Jurkat, Clone E6-1 (cell line): ENCODE measurements at regions not wholly inside any gene's neighbourhood (a gene's known extent, or its start where the extent isn't known, plus 50 kb on each side); places are given as distances from the start of the nearest gene placed in this dataset.

Experiments
- DNase-seq: peaks from one replicate; pipeline ENCODE4 v3.0.0-alpha.2; 2011; ENCODE audit warnings: low read depth, low spot score
- H3K4me3 ChIP-seq: 2 replicates; pipeline ENCODE4 v1.5.1; 2011; ENCODE audit warnings: mild to moderate bottlenecking, low read length, control low read depth, moderate library complexity

DNA sequence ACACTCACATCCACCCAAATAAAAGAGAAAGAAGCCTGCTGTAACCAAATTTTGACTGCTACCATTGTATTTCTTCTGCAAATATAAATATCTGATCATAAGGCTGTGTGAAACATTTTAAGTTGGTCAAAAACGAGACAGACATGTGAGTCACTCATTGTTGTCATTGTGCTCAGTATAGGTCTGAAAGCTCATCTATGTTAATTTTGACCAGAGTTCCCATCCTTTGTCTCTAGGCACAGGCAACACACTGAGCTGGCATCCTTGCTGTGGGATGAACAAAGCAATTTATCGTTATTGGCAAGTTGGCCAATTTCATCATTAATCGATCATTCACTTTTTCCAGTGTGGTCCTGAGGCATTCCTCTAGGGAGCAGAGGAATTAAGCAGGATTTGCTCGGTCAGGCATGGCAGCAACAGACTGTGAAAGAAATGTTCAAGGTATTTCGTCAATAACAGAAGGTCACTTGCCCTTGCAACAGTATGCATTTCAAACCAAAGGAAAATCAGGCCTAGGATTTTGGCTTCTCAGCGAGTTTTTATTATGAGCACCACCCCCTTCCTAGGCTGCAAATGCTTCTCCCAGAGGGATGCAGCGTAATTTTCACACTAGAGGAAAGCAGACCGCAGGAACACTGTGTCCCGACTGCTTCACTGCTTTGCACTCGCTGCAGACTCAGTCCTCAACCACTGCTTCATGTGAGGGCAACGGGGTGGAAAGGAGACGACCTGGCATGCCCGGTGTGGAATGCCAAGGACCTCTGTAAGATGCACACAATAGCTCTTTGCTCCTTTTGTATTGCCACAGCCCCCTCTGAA lies 87.9 kb upstream of the SMYD2 start:
- no peak for DNase-seq
- H3K4me3 ChIP-seq = no peak overlapping the region

DNA sequence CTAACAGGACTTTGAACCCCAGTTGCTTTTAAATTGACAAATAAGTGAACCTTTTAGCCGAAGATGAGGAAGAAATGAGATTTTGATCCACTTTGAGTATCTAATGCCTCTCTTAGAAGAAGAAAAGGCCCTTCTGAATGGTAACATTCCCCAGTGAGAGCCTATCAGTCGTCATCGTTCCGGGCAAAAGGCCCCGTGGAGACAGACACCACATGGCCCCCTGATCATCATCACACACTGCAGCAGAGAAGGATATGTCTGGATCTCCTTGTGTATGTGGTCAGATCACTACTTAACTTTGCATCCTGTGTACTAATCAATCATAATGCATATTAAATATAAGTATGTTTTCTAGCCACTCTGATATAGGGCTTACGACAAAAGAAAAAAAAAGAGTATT lies 87.3 kb upstream of the SMYD2 start:
- no peak overlapping the region for H3K4me3 ChIP-seq
- DNase-seq = no peak

DNA sequence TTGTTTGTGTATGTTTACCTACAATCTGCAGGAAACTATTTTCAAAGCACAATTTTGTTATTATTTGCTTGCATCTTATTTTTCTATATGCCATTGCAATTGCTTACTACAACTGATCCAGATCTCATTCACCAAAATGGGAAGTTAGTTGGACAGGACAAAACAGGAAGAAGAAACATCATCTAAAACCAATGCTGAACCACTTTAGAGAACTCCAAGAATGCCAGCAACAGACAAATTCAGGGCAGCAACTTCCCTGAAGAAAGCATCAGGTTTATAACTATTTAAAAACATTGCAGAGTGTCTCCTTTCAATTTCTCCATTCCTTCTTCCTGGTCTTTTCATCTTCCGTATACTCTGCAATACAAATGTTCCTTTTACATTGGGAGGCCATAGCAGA lies 82.4 kb upstream of the SMYD2 start:
- DNase-seq = no peak
- no peak overlapping the region for H3K4me3 ChIP-seq

DNA sequence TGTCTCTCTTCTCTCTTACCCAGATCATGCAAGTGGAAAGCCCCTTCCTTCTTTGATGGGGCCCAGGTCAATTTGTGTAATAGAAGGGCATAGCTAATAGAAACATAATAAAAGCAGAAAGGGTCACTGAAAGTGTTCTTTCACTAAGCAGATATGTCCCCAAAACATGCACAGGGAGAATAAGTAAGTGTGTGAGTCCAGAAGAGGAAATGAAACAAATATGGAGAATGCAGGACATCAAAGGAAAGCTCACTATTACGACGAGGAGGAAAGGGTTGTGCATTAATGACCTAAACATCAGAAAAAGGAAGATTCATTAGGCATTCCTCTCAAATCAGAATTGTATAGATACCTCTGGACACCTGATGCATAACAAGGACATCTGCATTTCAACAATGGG lies 81.4 kb upstream of the SMYD2 start:
- no peak for DNase-seq
- no peak overlapping the region for H3K4me3 ChIP-seq

DNA sequence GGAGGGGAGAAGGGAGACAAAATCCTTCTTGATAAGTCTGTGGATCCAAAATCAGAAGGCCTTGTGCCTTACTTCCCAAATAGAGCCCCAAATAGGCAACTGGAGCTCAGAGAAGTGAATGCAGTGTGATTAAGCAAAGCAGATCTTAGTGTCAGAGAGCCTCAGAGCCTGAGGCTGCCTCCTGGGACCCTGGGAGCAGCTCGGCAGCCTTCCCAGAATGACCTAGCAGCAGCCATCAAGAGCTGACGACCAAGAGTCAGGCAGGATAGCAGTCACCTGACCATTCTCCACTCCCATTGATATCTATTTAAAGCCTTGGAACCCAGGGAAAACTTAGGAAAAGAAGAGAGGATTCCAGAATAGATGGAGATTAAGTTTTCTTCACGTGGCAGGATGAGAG lies 78.0 kb upstream of the SMYD2 start:
- DNase-seq = no peak

DNA sequence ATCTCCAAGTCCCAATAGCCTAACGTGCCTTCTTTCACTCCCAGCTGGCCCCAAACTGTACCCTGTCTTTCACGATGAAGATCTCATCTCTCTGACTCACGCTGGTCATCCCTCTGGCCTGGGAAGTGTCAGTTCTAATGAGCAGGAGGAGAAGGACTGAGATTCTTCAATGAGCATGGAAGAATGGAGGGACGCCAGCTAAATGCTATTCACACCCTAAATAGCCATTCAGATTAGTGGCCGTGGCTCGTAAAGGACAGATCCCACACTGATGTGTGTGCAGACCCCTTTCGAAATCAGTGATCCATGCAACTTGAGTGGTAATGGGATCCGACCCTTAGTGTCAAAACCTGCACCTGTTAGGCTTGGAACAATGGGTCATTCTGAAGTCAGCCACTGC lies 75.9 kb upstream of the SMYD2 start:
- no peak overlapping the region for H3K4me3 ChIP-seq
- DNase-seq = no peak

More for the DNA sequence above, 78.0 kb upstream of the SMYD2 start:
- H3K4me3 ChIP-seq = no peak overlapping the region

DNA sequence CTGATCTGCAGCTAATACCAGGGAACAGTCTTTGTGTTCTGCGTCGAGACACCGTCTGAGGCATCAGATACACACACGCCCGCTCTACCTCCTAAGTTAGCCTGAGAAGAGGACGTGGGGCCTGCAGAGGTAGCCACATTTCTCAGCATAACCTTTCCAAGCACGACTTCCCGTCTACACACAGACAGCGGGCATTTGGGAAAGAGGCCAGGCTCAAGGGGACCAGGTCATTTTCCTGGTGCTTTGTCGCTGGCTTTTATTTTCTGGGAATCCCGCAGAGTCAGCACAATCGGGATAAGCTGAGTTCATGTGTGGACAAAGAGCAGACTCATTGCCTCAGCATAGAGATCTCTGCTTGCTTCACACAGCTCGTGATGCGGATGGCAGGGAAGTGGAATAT lies 72.5 kb upstream of the SMYD2 start:
- H3K4me3 ChIP-seq = no peak overlapping the region
- no peak for DNase-seq

DNA sequence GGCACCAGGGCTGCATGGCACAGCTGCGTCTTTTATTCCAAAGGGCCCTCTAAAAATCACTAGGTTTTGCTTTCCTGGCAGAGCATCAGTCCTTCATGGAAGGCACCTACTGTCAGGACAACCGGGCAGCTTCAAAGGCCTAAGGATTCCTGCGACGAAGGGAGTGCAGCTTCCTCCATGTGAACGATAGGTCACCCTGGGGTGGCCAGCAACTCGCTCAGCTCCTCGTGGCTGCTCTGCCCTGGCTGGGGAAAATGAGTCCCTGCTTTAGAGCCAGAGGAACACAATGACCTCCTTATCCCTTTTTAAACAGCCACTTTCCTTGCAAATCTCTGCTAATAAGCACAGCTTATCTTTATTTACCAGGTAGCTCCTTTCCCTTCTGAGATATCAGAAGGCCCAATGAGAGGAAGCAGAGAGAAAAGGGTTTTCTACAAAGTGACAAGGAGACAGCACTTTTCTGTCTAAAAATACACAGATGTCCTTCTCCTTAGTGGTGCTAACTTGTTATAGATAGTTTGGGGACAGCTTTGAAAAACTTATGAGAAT lies 71.6 kb upstream of the SMYD2 start:
- no peak for DNase-seq
- H3K4me3 ChIP-seq = no peak overlapping the region

DNA sequence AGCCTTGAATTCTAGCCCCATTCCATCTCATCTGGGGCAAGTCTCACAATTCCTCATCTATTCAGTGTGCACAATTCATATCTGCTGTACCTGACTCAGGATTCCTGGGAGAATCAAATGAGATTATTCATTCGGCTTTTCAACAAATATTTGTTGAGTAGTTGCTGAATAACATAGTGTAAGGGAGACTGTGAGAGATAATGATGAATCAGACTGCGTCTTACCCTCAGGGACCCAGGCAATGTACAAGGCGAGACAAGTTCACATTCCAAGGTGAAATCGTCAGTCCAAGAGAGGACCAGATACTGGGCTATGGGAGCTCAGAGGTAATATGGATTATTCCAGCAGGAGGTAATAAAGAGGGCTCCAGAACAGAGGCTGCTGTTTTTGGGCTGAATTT lies 67.8 kb upstream of the SMYD2 start:
- H3K4me3 ChIP-seq = no peak overlapping the region
- DNase-seq = no peak

DNA sequence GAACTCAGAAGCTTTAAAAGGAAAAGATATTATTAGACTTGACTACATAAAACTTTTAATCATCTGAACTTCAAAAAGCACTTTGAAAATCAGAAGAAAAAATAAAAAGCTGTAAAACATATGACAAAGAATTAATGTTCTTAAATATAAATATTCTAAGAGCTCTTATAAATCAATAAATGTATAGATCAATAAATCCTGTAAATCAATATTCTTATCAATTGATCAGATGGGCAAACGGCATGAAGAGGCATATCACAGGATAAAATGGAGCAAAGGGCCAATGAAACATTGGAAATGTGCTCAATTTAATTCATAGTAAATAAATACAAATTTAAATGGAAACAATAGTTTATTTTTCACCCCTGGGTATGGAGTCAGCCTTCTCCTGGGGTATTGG lies 66.1 kb upstream of the SMYD2 start:
- no peak overlapping the region for H3K4me3 ChIP-seq
- DNase-seq = no peak

DNA sequence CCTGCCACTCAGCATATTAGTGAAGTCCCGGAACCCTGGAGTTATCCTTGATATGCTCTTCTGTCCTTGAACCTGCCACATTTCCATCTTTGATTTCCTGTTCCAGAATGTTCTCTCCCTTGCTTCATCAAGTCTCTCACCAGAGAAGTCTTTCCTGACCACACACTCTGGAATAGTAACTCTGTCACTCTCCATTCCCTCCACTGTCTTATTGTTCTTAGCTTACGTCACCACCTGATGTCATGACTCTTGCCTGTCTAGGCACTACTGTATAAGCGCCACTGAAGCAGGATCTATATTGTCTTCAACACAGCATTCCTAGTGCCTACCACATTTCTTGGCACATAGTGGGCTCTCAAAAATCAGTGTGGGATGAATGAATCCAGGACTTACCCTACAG lies 65.4 kb upstream of the SMYD2 start:
- H3K4me3 ChIP-seq = no peak overlapping the region
- DNase-seq = no peak

DNA sequence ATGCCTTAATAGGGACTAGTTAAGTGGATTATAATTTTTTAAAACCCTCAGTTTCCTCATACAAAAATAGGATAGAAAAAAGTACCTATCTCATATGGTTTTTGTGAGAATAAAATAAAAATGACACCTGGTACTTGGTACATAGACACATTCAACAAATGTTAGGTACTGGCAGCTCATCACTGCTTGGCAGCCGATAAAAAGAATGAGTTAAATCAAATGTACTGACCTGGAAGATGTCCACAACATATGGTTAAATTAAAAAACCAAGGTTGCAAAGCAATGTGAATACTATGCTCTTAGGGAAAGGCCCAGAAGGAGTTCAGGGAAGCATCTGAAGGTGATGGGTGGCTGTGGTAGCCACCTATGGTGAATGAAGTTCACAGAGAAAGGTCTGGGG lies 64.9 kb upstream of the SMYD2 start:
- DNase-seq = no peak
- no peak overlapping the region for H3K4me3 ChIP-seq

DNA sequence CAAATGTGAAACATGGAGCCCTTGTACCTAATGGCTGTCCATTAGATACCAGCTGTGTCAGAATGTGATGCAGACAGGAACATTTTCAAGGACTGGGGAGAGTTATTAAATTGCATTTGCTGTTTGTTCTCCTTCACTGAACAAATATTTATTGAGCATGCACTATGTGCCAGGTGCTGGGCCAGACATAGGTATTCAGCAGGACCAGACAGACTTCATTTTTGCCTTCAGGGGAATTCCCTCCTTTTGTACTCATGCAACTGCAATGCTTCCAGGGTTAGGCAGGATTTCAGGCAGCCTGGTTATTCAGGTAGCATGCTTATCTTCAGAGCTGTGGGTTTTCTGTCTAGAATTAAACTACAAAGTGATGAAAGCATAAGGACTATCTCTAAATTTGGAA lies 64.2 kb upstream of the SMYD2 start:
- no peak for DNase-seq
- H3K4me3 ChIP-seq = no peak overlapping the region

DNA sequence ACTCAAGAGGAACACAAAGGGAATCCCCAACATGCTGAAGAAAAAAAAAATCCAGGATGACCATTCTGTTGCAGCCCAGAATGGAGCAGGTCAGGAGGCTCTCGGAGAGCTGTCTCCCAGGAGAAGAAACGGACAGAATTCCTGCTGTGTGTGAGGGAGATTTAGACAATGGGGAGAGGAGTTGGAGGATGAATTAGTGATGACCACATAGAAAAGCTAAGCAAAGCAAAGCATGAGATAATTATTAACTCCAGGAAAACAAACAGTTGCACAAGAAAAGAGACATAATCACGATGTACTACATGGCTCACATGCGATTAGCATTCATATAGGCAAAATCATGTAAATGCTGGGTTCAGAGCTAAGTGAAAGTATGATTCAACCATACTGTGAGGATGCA lies 61.1 kb upstream of the SMYD2 start:
- H3K4me3 ChIP-seq = no peak overlapping the region
- DNase-seq = no peak

DNA sequence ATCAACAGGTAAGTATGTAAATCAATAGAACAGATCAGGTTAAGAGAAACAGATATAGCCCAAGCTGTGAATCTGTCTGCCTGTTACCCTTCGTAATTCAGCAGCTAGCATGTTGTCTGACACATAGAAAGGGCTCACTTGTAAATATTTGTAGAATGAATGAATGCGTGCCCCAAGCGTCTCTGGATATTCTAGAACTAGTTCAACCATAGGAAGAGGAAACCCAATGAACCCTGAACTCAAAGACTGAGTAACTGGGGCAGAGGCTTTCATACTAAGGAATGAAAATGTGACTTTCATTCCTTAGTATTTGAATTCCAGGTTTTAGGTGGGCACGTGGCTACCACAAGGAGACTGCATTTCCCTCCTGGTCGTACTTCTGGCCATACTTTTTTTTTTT lies 60.1 kb upstream of the SMYD2 start:
- no peak for DNase-seq
- H3K4me3 ChIP-seq = no peak overlapping the region

DNA sequence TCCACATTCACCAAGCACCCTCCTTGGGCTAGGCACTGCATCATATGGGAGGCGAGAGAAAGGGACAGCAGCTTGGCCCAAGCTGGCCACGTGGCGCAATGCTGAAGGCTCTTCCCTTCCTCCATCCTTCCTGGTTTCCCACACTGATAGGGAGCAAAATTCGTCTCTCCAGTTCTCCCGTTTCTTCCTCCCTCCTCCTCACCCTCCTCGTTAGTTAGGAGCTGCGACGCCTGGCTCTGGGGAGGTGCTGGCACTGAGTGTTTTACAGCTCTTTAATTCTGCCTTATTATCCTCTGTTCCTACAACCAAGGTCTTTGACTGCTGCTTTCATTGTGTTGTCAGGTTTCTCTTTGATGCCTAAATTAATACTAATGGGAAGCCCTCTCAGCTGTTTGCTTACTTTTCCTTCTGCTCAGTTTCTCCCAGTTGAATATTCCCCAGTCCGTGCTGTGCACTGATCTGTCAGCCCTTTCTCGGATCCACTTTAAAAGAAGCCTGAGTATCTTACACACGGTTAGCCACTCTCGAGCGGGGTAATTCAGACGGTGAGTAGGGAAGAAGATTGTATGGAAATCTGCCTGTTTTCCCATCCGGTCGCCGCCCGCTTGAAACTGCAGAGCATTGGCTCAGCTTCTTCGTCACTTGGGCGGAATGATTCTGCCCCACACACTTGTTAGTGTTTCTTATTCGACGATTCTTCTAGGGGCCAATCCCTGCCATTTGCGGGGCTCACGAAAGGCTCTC lies 56.2 kb upstream of the SMYD2 start:
- no peak for DNase-seq
- no peak overlapping the region for H3K4me3 ChIP-seq

DNA sequence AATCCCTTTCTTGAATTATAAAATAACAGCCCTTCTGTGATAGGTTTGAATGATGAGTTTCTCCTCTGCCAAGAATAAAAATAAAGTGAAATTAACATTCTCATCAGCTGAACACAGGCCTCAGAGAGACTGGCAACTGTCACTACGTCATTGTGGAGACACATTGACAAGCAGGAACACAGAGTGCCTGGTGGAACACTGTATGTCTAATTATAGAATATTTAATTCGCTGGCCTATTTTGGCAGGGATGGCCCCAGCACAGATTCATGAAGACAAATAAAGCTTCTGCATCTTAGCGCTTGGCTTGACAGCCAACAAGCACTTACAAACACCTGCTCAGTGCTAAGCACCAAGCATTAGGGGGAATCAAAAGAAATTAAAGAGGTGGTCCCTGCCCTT lies 52.0 kb upstream of the SMYD2 start:
- no peak for DNase-seq
- H3K4me3 ChIP-seq = no peak overlapping the region

DNA sequence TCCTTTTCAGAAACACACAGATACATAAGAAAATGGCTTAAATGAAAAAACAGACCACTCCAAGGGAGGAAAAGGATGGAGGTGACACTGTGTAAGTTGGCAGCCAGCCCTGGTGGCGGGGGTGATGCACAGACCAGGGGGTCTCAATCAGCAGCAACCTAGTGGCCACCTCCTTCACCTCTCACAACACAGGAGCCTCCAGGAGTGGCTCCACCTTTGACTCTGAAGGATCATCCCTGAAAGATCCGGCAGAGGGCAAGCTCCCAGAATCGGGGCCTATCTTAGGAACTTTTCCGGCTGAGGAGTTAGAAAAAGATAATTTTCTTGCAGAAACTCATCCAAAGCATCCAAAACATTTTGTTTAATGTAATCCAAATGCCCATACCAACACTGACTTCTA lies 51.2 kb upstream of the SMYD2 start:
- H3K4me3 ChIP-seq = no peak overlapping the region
- DNase-seq = no peak
